ENCODE measurements at regions not wholly inside any gene's neighbourhood (a gene's known extent, or its start where the extent isn't known, plus 50 kb on each side); places are given as distances from the start of the nearest gene placed in this dataset.

GRCh38 chr9:85178474-85178873, 508.9 kb downstream of the NTRK2 start:
- TF ChIP-seq CTCF (IDR thresholded peaks at IDR 0.05) (no peak), EP300 (IDR thresholded peaks at IDR 0.05) (no peak), POLR2AphosphoS5 (IDR thresholded peaks at IDR 0.05) (no peak)
